Thoracic aorta (tissue), 2 donors: ENCODE measurements at regions not wholly inside any gene's neighbourhood (a gene's known extent, or its start where the extent isn't known, plus 50 kb on each side); places are given as distances from the start of the nearest gene placed in this dataset.

ENCODE experiments used
- ATAC-seq: fragments of 150-250 bp; one replicate; pipeline ENCODE4 v1.8.0; 2017; ENCODE audit warnings: low read depth; ENCODE audit not compliant: insufficient number of reproducible peaks, low FRiP score
- DNase-seq: peaks from one replicate; pipeline ENCODE4 v3.0.0-alpha.2; 2020; ENCODE audit warnings: low spot score
- H3K27ac ChIP-seq, 2 donors: fragments of 200-600 bp; sonication (generic); 1 replicate in 1 of 2; 2 replicates in 1 of 2; pipeline ENCODE4 v1.5.1; 2016; ENCODE audit warnings: mild to moderate bottlenecking in 2 of 2, moderate library complexity in 2 of 2
- H3K27me3 ChIP-seq: fragments of 200-600 bp; sonication (generic); replicated peaks from 2 replicates; pipeline ENCODE4 v1.6.0; 2016; ENCODE audit warnings: mild to moderate bottlenecking; ENCODE audit not compliant: insufficient read depth
- H3K36me3 ChIP-seq: fragments of 200-600 bp; sonication (generic); one replicate; pipeline ENCODE4 v1.5.1; 2016
- H3K4me1 ChIP-seq, 2 donors: fragments of 200-600 bp; sonication (generic); 1 replicate in 1 of 2; 2 replicates in 1 of 2; pipeline versions ENCODE4 v1.5.1 to v1.6.0; 2016; ENCODE audit warnings: low read depth in 2 of 2, mild to moderate bottlenecking in 1 of 2; ENCODE audit not compliant: control insufficient read depth in 1 of 2
- H3K4me3 ChIP-seq: fragments of 200-600 bp; sonication (generic); 2 replicates; pipeline ENCODE4 v1.5.1; 2016; ENCODE audit warnings: mild to moderate bottlenecking
- H3K9me3 ChIP-seq: fragments of 200-600 bp; sonication (generic); 2 replicates; pipeline ENCODE4 v1.5.1; 2016
- TF ChIP-seq, protein P1 (sequence below): fragments of 200-600 bp; sonication (generic); IDR thresholded peaks from one replicate; pipeline ENCODE4 v1.5.1; 2019; ENCODE audit warnings: antibody characterized with exemption

DNA sequence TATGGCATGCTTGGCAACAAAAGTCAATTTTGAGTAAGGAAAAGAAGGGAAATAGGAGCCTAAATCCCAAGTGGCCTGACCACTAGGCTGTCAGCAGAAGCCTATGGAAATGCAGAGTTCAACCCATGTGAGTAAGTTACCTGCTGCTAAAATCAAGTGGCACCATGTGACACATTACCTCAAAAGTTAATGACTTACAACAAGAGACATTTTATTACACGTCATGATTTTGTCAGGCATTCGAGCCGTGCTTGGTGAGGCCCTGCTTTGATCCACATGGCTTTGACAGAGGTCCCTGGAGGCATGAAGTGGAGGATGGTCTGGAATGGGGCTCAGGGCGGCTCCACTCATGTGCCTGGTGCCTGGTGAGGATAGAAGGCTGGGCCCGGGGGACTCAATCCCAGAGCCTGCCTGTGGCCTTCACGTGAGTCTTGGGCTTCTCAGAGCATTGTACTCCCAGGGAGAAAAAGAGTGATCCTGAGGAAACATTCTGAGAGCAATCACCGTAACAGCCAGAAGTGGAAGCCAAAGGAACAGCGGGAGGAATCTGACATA, 339.1 kb upstream of the B3GAT1 start:
- H3K27ac ChIP-seq: no peak overlapping the region
- no peaks in the 10 kb centered on the region for H3K4me1 ChIP-seq
- H3K36me3 ChIP-seq: no peaks in the 10 kb centered on the region
- no peak for DNase-seq
- no peak for ATAC-seq
- H3K4me3 ChIP-seq: no peak overlapping the region
- H3K9me3 ChIP-seq: no peaks in the 10 kb centered on the region
- TF ChIP-seq, protein P1, sequence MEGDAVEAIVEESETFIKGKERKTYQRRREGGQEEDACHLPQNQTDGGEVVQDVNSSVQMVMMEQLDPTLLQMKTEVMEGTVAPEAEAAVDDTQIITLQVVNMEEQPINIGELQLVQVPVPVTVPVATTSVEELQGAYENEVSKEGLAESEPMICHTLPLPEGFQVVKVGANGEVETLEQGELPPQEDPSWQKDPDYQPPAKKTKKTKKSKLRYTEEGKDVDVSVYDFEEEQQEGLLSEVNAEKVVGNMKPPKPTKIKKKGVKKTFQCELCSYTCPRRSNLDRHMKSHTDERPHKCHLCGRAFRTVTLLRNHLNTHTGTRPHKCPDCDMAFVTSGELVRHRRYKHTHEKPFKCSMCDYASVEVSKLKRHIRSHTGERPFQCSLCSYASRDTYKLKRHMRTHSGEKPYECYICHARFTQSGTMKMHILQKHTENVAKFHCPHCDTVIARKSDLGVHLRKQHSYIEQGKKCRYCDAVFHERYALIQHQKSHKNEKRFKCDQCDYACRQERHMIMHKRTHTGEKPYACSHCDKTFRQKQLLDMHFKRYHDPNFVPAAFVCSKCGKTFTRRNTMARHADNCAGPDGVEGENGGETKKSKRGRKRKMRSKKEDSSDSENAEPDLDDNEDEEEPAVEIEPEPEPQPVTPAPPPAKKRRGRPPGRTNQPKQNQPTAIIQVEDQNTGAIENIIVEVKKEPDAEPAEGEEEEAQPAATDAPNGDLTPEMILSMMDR: no peak
- no peaks in the 10 kb centered on the region for H3K27me3 ChIP-seq

- H3K4me1 ChIP-seq: no peaks in the 10 kb centered on the region
- no peaks in the 10 kb centered on the region for H3K27me3 ChIP-seq
- H3K9me3 ChIP-seq: no peaks in the 10 kb centered on the region
- no peaks in the 10 kb centered on the region for H3K36me3 ChIP-seq
- ATAC-seq: no peak
- no peak for DNase-seq
- TF ChIP-seq, protein P1: no peak
- H3K4me3 ChIP-seq: no peak overlapping the region
- H3K27ac ChIP-seq: no peak overlapping the region
These were observed 338.6 kb upstream of the B3GAT1 start for GRCh38 chr11:134750619-134751018.

- DNase-seq (no peak), ATAC-seq (no peak)
- H3K9me3 ChIP-seq: no peaks in the 10 kb centered on the region
- H3K27ac ChIP-seq: no peak overlapping the region
- H3K27me3 ChIP-seq: no peaks in the 10 kb centered on the region
- no peaks in the 10 kb centered on the region for H3K36me3 ChIP-seq
- TF ChIP-seq, protein P1: no peak
- H3K4me1 ChIP-seq: no peaks in the 10 kb centered on the region
- no peak overlapping the region for H3K4me3 ChIP-seq
These were observed 337.2 kb upstream of the B3GAT1 start for GRCh38 chr11:134749040-134749839.

DNA sequence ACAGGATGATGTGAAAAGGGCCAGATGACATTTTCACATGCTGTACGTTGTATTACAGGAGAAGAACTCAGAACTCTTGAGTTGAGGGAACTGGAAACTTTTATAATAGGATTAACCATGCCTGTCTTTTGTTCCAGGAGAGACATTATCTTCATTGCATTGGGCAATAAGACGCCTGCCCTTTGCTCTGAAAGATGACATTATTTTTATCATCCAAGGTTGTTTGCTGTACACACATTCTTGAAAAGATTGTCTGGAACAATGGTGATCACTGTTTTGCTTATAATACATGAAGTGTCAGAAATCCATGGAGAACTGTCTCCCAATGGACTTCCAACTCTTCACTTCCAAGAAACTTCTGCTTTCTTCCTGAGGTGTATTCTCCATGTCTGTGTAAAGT, 334.6 kb upstream of the B3GAT1 start:
- no peaks in the 10 kb centered on the region for H3K27me3 ChIP-seq
- DNase-seq (no peak), ATAC-seq (no peak)
- H3K36me3 ChIP-seq: no peaks in the 10 kb centered on the region
- TF ChIP-seq, protein P1: no peak
- no peaks in the 10 kb centered on the region for H3K9me3 ChIP-seq
- H3K27ac ChIP-seq: no peak overlapping the region
- H3K4me1 ChIP-seq: peaks cover 0 to 17% of the 10 kb centered on the region in 2 donors
- H3K4me3 ChIP-seq: no peak overlapping the region

GRCh38 chr11:134745456-134745855, 333.4 kb upstream of the B3GAT1 start:
- H3K9me3 ChIP-seq: no peaks in the 10 kb centered on the region
- H3K27me3 ChIP-seq: no peaks in the 10 kb centered on the region
- DNase-seq: no peak
- ATAC-seq: no peak
- no peak overlapping the region for H3K4me3 ChIP-seq
- no peak overlapping the region for H3K27ac ChIP-seq
- TF ChIP-seq, protein P1: no peak
- peaks cover 4 to 29% of the 10 kb centered on the region in 2 donors for H3K4me1 ChIP-seq
- no peaks in the 10 kb centered on the region for H3K36me3 ChIP-seq
